Osteoblast (primary cell): ENCODE measurements at regions not wholly inside any gene's neighbourhood (a gene's known extent, or its start where the extent isn't known, plus 50 kb on each side); places are given as distances from the start of the nearest gene placed in this dataset.

Source experiments
- DNase-seq: peaks from one replicate; pipeline ENCODE4 v3.0.0; 2011; ENCODE audit warnings: low spot score, mixed read lengths; ENCODE audit not compliant: insufficient read length; ENCODE audit errors: missing footprints
- H2AFZ ChIP-seq: 2 replicates; pipeline ENCODE4 v1.6.0; 2011; ENCODE audit warnings: mild to moderate bottlenecking, low read length
- H3K27ac ChIP-seq: 2 replicates; pipeline ENCODE4 v1.5.1; 2011; ENCODE audit warnings: mild to moderate bottlenecking, low read depth, low read length, moderate library complexity
- H3K27me3 ChIP-seq: 2 replicates; pipeline ENCODE4 v1.6.0; 2012; ENCODE audit warnings: mild to moderate bottlenecking, control low read depth, inconsistent platforms, low read length, moderate library complexity; ENCODE audit not compliant: insufficient read depth
- H3K36me3 ChIP-seq: 2 replicates; pipeline ENCODE4 v1.5.1; 2011; ENCODE audit warnings: mild to moderate bottlenecking, low read length, control low read depth, moderate library complexity; ENCODE audit not compliant: insufficient read depth
- H3K4me1 ChIP-seq: 2 replicates; pipeline ENCODE4 v1.5.1; 2011; ENCODE audit warnings: mild to moderate bottlenecking, low read length, control low read depth, moderate library complexity; ENCODE audit not compliant: insufficient read depth
- H3K4me2 ChIP-seq: 2 replicates; pipeline ENCODE4 v1.6.0; 2011; ENCODE audit warnings: mild to moderate bottlenecking, low read length; ENCODE audit not compliant: insufficient read depth
- H3K4me3 ChIP-seq: fragments of 200-600 bp; sonication (generic); 3 replicates; pipeline ENCODE4 v1.5.1; 2012; ENCODE audit warnings: mild to moderate bottlenecking, low read length, inconsistent platforms; ENCODE audit not compliant: insufficient read depth
- H3K79me2 ChIP-seq: 2 replicates; pipeline ENCODE4 v1.6.0; 2012; ENCODE audit warnings: mild to moderate bottlenecking, low read length, control low read depth, inconsistent platforms; ENCODE audit not compliant: insufficient read depth
- H3K9me3 ChIP-seq: 2 replicates; pipeline ENCODE4 v1.5.1; 2011; ENCODE audit warnings: low read depth, low read length, control low read depth
- H4K20me1 ChIP-seq: 2 replicates; pipeline ENCODE4 v1.6.0; 2012; ENCODE audit warnings: mild to moderate bottlenecking, low read length, control low read depth; ENCODE audit not compliant: insufficient read depth
- TF ChIP-seq, protein P1 (sequence below): IDR thresholded peaks from 2 replicates; pipeline ENCODE4 v1.5.1; 2011; ENCODE audit warnings: mild to moderate bottlenecking, low read depth, low read length, moderate library complexity; ENCODE audit errors: extremely low read depth

GRCh38 chr2:157087373-157088002 lies 170.0 kb upstream of the GALNT5 start:
- Histone ChIP-seq H4K20me1 (no peaks in the 10 kb centered on the region), H3K27me3 (no peaks in the 10 kb centered on the region), H3K27ac (peak overlapping the region; percentile 81), H3K36me3 (no peaks in the 10 kb centered on the region), H3K79me2 (no peaks in the 10 kb centered on the region), H3K4me3 (no peak overlapping the region), H3K4me1 (peaks cover 16% of the 10 kb centered on the region), H2AFZ (peak overlapping the region; percentile 32), H3K9me3 (no peaks in the 10 kb centered on the region), H3K4me2 (peak overlapping the region; percentile 47)
- TF ChIP-seq, protein P1, sequence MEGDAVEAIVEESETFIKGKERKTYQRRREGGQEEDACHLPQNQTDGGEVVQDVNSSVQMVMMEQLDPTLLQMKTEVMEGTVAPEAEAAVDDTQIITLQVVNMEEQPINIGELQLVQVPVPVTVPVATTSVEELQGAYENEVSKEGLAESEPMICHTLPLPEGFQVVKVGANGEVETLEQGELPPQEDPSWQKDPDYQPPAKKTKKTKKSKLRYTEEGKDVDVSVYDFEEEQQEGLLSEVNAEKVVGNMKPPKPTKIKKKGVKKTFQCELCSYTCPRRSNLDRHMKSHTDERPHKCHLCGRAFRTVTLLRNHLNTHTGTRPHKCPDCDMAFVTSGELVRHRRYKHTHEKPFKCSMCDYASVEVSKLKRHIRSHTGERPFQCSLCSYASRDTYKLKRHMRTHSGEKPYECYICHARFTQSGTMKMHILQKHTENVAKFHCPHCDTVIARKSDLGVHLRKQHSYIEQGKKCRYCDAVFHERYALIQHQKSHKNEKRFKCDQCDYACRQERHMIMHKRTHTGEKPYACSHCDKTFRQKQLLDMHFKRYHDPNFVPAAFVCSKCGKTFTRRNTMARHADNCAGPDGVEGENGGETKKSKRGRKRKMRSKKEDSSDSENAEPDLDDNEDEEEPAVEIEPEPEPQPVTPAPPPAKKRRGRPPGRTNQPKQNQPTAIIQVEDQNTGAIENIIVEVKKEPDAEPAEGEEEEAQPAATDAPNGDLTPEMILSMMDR: no peak
- peak; percentile 36 for DNase-seq

DNA sequence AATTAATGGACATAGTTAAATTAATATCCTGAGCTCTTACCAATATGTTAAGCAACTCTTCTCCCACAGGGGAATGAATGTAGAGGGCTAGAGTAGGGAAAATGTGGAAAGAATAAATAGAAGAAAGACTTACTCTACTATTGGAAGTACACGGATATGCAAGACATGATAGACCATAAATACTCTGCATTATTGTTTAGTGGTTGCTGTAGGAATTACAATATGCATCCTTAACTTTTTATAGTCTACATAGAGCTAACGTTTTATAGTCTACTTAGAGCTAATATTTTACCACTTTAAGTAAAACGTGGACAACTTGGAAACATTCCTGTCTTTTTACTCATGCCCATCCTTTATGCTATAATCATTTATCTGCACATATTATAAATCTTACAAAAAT lies 163.8 kb upstream of the GALNT5 start:
- no peak for DNase-seq
- TF ChIP-seq, protein P1: peak; percentile 13
- H2AFZ ChIP-seq: no peak overlapping the region

GRCh38 chr2:157105372-157105771 lies 152.1 kb upstream of the GALNT5 start:
- H3K4me3 ChIP-seq: no peak overlapping the region
- H3K36me3 ChIP-seq: no peaks in the 10 kb centered on the region
- no peaks in the 10 kb centered on the region for H4K20me1 ChIP-seq
- H3K79me2 ChIP-seq: no peaks in the 10 kb centered on the region
- no peak overlapping the region for H3K4me2 ChIP-seq
- H2AFZ ChIP-seq: no peak overlapping the region
- no peaks in the 10 kb centered on the region for H3K4me1 ChIP-seq
- H3K9me3 ChIP-seq: peaks cover 3% of the 10 kb centered on the region
- TF ChIP-seq, protein P1: no peak
- H3K27me3 ChIP-seq: no peaks in the 10 kb centered on the region
- no peak overlapping the region for H3K27ac ChIP-seq
- no peak for DNase-seq

More for the DNA sequence above, 163.8 kb upstream of the GALNT5 start:
- H3K27ac ChIP-seq: no peak overlapping the region
- H3K4me2 ChIP-seq: no peak overlapping the region
- no peaks in the 10 kb centered on the region for H3K27me3 ChIP-seq
- H4K20me1 ChIP-seq: no peaks in the 10 kb centered on the region
- no peaks in the 10 kb centered on the region for H3K9me3 ChIP-seq
- peaks cover under 1% of the 10 kb centered on the region for H3K4me1 ChIP-seq
- no peaks in the 10 kb centered on the region for H3K36me3 ChIP-seq
- H3K4me3 ChIP-seq: no peak overlapping the region
- no peaks in the 10 kb centered on the region for H3K79me2 ChIP-seq

DNA sequence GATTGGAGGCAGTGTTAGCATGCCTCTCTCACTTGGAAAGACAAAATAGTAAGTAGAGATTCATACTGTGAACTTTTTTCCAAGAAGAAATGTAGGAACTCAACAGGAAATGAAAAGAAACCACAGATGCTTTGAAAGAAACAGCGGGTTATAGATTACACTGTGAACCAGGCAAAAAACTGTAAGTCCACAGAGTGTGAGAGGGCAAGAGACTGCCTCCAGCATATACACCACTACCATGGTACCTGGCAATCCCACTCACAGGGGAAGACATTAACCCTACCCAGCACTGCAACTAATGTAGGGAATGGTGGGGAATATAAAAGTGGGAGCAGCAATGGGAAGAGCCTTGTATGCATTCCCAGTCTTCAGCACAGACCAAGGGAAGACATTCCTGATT lies 150.6 kb upstream of the GALNT5 start:
- Histone ChIP-seq H2AFZ (peak overlapping the region; percentile 46), H3K4me1 (no peaks in the 10 kb centered on the region), H3K4me3 (no peak overlapping the region), H3K27me3 (no peaks in the 10 kb centered on the region), H3K4me2 (no peak overlapping the region), H3K79me2 (no peaks in the 10 kb centered on the region), H3K36me3 (no peaks in the 10 kb centered on the region), H3K27ac (no peak overlapping the region), H4K20me1 (no peaks in the 10 kb centered on the region), H3K9me3 (peaks cover 3% of the 10 kb centered on the region)
- no peak for DNase-seq
- TF ChIP-seq, protein P1: no peak
